GM18519 (cell line): ENCODE measurements at regions not wholly inside any gene's neighbourhood (a gene's known extent, or its start where the extent isn't known, plus 50 kb on each side); places are given as distances from the start of the nearest gene placed in this dataset.

Experiments used
- ATAC-seq: cut with Tn5 transposase; IDR thresholded peaks from one replicate; pipeline ENCODE4 v1.9.1; 2021; ENCODE audit warnings: mild to moderate bottlenecking, moderate library complexity; ENCODE audit not compliant: unreplicated experiment, low FRiP score

DNA sequence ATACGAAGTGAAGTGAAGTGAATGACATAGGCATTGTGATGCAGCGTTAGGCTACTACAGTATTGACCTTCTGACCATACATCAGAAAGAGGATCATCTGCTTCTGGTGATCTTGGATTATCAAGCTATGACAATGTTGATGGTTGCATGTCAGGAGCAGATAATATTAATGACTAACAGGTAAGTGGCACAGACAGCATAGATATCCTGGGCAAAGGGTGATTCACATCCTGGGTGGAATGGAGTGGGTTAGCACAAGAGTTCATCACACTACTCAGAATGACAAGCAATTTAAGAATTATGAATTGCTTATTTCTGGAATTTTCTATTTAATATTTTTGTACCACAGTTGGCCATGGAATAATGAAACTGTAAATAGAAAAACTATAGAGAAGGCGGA, 397.9 kb upstream of the ATP2B1 start:
- ATAC-seq = no peak

DNA sequence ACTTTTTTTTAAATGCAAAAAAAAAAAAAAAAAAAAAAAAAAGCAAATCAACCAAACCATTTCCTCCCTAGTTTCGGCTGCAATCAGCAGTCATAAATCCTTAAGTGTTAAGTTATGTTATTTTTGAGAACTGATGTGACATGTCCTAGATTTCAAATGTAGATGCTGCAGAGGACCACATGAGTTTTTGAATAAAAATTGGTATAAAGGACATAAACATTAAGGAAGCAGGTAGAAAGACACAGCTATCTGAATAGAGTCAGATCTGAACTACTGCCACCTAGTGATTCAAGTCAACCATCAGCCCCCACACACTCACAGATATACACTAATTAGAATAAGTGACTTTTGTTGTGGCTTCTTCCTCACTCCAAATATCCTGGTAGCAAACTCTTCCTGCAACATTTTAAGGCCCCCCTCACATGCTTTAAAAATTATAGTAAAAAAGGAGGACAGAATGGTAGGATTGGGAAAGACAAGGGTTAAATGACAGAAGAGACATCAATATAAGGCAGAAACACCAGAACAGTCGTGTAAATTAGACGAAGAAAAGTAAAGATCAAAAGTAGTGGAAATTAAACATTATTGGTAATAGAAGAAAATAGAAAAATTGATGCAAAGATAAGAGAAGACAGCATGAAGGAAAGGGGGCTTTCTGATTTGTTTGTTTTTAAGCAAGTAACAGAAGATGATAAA, 394.5 kb upstream of the ATP2B1 start:
- ATAC-seq = peak; percentile 59

DNA sequence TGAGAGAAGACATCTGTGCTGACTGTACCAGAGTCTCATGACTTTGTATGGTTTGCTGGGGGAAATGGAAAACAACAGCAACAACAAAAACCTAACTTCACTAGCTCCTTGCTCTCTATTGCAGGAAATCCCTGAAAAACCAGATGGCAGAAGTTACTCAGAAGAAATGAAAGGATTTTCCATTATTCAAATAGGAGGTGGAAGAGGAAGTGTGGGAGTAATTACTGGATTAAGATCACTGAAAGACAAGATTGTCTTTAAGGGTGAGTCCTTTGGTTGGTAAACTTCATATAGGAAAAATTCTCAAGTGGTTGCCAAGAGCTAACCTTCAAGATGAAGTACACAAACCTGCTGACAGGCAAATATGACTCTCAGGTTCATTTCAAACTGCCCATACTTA, 391.9 kb upstream of the ATP2B1 start:
- no peak for ATAC-seq

DNA sequence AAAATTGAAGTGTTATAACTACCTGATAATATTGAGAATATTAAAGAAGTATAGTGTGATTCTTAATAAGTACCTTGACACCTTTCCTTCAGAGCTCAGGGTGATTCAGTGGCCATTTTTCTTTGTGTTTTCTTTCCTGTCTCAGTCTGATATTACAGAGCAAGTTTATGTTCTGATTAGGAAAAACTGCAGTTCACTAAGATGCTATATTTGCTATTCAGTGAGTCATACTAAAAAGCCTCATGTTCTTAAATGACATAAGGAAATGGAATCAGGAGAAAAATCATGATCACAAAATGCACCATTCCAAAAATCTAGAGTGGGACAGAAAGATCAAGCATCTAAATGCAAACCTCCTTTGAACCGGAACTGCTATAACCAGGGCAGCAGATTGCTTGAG, 390.6 kb upstream of the ATP2B1 start:
- ATAC-seq = no peak

DNA sequence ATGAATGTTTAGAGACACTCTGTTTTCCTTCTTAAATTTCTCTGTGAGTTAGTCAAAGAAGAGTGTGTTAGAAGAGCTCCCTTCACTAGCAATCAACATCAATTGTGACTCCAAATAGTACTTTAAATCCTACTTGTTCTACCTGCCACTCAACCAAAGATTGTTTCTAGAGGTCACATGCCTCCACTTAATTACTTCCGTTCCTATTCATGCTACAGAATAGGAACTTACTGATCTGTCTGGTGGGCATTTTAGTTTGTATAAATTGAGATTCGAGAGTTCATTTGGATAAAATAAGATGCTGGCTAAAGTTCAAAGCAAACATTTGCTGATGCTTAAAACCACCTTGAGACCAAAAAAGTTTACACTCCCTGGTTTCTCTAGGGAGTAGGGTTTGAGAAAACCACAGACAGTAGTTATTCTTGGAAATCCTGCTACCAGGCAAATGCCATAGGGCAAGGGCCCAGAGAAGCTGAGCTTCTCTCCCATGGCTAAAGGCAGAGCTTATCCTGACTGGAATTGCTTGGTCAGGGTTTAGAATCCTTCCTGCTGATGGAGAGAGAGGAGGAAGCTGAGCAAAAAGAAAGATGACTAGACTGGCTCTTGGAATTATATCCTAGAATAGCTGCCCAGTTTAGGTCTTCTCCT, 389.6 kb upstream of the ATP2B1 start:
- ATAC-seq = no peak

DNA sequence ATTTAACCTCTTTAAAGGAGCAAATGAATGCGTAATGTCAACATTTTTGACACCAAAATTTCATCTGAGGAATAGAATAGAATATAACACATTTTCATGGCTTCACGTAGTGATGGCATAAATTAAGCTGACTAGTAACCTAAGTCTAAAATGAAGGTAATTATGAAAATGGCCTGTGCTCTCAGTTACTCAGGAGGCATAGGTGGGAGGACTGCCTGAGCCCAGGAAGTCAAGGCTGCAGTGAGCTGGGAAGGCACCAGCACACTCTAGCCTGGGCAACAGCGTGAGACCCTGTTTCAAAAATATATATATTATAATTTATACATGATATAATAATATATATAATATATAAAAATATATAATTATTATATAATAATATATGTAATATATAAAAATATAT, 383.2 kb upstream of the ATP2B1 start:
- no peak for ATAC-seq

DNA sequence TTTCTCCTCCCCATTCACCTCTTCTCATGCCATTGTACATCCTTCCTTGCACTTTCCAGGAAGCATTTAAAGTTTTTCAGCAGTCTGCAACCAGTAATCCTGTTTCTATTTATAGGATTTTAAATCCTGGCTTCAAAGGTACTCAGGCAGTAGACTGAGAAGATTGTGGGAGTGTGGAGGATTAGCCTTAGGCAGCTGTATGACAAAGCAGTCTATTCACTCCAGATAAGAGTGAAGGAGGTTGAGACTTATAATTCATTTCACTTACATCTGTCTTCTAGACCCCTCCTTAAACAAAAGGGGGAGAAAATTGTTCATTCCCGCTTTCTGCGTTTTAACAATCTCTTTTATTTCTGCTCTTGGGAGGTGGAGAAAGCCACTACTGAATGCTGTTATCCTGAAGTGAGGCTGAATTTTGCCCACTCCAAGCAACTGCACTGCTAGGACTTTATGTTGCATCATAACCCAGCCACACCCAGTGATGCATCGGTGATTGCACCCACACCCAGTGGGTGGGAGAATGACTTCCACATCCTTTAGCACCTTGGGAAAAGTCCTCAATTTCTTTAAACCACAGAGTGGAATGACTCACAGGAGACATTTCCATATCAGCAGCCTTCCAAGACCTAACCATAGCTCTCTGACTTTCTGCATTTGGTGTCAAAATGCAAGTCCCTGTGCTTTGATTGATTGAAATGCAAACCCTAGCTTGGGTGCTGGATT, 382.5 kb upstream of the ATP2B1 start:
- no peak for ATAC-seq

DNA sequence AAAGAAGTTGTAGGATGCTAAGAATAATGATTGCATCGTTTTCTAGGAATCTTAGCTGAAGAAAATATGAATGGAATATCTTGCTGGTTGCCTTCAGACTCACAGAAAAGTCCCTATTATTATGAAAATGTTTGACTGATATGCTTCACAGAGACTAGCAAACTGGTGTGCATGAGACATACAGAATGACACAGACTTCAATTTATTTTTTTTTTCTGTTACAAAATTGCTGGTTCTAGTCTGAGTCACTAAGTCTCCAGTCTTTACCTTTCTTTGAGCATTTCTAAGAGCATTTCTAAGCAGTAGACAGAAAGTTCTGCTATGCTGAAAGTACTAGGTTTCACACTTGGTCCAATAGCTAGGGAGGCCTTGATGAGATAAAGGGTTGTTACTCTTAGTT, 377.6 kb upstream of the ATP2B1 start:
- ATAC-seq = no peak

DNA sequence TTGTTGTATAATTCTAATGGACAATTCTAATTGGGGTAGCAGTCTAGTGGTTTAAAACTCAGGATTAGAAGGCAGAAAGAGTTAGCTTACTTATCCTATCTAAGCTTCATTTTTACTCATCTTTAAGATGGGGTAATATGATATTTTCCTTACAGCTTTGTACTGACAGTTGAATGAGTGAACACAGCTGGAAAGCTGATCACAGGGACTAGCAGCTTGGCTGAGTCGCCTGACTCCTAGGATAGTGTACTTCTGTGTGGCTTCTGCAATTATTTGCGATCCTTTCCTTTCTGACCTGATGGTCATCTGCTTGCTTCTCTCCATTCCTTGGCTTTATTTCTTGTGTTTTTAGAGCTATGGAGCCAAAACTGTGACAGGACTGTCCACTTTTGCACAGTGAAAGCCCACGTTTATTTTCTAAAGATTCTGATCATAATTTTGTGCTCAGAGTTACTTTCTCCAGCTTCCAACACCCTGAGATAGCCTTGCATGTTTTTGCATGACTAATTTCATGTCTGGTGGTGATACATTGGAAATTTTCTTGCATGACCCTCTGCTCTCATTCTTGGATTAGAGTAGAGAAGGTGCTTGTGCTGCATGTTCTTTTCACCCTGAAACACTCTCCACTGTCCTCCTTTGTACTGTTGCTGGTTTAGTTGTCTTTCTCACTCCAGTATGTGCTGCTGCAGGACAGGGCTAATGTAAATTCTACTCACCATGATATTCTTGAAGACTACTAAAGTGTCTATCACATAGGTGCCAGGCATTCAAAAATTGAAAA, 377.0 kb upstream of the ATP2B1 start:
- no peak for ATAC-seq

DNA sequence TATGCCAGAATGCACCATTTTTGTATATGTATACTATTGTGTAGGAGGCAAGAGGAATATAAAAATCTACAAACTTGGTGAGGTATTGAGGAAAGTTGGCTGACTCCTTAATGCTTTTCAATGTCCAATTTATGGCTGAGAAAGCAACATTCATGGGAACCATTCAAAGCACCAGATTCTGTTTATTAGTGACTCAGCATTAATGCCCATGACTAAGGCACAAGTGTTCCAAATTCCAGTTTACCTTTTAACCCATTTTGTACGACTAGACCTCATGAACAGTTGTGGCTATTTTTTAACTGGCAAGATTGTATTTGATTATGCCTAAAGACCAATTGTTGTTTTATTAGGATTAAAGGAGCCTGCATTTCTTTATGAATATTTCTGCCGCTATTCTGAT, 375.4 kb upstream of the ATP2B1 start:
- no peak for ATAC-seq

DNA sequence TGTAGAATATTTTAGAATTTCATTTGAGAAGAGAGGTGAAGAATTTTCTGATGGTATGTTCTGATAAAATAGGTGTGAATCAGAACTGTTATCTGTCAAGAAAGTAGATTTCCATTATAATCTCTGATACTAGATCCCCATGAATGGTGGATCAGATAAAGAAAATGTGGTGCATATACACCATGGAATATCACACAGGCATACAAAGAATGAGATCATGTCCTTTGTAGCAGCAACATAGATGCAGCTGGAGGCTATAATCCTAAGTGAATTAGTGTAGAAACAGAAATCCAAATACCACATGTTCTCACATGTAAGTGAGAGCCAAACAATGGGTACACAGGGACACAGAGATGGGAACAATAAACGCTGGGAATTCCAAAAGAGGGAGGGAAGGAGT, 372.0 kb upstream of the ATP2B1 start:
- no peak for ATAC-seq

DNA sequence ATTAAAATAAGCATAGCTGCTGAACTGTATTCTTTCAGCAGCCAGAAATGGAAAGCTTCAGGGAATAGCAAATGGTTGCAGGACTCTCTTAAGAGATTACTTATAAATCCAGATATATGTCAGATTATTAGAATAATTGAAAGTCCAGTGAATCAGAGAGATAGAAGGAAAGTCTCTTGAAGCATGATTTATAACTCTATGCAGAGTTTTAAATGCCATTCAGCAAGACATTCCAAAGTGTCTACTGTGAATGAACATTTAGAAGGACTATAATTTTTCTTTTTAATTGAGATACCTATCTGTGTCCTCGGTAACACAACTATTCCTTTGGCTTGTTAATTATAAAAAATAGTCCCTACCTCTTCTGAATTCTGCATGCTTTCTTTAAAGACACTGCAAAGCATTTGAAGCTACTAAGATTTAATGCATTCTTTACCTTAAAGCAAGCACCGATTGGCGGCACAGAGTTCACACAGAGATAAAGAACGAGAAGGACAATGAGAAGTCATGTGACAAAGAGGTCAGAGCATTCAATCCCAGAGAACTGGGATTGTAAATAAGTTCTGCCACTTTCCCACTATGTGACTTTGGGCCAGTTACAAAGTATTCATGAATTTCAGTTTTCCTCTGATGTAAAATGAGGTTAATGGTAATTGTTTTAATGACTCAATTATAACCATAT, 371.0 kb upstream of the ATP2B1 start:
- no peak for ATAC-seq

DNA sequence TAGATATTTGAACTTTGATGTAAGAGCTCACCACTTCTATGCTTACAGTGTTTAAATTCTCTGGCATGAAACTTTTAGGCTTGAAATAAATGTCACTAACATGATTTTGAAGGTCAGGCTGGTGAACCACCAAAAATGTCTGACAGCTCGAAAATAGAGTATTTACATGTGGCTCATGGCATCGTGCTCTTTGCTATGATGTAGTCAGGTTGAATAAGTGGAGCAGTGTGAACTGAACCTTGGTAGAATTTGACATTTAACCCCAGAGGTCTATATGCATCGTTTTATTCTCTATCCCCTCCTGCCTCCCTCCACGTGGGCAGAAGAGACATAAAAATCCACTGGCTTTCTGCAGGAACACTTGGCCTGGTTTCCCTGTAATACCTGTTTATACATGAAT, 369.7 kb upstream of the ATP2B1 start:
- ATAC-seq = no peak

DNA sequence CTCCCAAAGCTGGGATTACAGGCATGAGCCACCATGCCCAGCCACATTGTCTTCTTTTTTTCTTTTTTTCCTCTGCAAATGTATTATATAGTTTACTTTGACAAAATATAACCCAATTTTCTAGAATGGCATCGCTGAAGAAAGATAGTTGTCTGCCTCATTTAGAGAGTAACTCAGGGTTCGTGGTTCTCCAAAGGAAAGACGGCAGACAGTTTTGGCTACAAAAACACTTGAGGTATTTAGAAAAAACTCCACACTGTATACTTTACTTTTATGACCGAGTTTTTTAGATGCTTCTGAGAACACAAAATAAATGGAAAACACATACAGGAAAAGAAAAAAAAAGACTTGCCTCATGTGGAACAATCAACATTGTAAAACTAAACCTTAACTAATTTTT, 369.1 kb upstream of the ATP2B1 start:
- no peak for ATAC-seq

DNA sequence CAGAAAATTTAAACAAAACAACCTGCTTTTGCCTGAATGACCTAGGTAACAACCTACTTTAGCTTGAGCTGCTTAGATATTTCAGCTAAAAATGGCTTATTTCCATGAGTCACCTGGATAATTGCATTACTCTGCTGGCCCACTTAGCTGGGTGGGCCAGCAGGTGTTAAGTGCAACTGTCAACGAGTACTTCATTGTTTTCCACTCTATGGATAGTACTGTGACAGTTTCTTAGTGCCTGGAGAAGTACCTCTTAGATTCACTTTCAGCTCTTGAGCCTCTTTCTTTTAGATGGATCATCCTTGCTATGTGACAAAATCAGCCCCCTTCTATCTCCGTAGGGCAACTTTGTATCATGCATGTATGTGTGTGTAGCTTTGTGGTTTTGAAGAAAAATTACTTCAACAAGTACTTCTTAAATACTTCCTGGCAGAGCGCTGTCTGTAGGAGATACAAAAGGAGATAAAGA, 368.2 kb upstream of the ATP2B1 start:
- no peak for ATAC-seq

DNA sequence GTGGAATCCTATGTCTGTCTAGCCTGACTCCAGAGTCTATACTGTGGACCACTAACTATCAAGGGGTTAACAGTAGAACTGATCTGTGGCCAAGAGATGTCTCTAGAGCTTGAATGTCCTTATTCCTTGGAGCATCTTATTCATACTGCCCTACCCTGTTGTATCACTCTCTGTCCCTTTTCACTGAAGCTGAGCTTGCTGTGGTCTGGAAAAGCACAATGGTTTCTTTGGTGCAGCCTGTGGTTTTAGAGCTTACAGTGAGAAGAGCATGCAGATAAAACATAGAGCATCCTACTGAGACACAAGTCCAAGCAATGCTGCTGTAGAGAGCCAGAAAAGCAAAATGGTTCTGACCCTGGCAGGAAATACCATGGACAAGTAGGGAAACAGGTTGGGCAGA, 367.0 kb upstream of the ATP2B1 start:
- no peak for ATAC-seq

DNA sequence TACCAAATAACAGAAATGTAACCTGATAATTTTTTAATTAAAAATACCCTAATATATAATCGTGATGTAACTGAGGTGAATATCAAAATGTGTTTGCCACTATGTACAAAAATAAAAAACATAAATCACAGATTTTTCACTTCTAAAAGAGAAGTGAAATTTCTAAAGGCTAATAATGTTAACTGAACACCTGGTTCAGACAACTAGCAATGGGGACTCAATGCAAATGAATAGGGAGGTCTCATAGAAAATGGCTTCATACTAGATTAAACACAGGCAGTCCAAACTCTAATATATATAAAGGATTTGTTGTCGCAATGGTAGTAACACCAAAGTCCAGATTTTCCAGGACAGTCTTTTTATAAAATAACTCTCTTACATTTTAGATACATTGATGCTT, 365.4 kb upstream of the ATP2B1 start:
- ATAC-seq = no peak

DNA sequence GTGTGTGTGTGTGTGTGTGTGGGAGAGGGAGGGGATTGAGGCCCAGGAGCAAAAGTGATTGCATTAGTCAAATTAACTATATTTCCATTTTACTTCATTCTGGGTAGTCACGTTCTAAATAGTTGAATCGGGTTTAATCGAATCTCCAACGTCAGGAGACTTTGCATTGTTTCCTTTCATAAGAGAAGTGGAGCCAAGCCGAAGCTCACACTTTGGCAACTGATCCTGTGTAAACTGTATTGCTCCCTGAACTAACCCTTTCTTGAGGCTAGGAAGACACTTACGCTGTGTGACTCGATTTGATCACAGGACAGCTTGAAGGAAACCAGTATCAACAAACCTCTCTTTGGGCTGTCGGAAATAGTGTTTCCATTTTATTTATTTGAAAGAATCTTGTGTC, 363.4 kb upstream of the ATP2B1 start:
- ATAC-seq = no peak

DNA sequence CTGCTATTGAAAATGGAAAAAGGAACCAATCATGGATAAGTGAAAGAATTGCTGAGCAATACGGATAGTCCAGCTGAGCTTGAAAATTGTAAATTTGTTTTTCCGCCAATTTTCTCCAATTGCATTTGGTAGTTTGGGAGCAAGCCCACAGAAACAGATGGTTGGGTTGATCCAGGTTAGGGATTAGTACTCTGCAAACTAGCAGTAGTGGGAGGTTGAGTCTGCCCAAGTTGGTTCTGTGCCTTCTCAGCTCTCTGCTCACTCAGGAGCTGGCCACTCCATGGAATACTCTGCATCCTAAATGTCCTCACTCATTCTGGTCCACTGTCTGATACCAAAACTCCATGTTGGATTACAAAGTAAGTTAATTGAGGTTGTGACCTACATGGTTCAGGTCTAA, 361.1 kb upstream of the ATP2B1 start:
- ATAC-seq = no peak

DNA sequence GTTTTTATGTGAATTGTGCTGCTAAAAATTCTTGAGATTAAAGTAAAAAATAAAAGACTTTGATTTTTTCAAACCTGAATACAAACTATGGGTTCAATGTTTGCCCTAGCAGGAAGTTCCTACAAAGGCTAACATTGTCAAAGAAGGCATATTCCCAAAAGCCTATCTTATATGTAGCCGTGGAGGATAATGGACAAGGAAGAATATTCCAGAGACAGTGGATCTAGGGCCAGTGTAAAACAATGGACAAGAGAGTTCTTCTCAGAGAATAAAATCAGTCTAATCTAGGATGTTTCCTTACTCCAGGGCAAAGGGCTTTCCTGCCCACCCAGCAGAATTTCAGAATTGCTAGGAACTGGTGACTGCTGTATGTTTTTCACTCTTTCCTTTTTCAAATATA, 359.2 kb upstream of the ATP2B1 start:
- no peak for ATAC-seq
